SU-DHL-6 (cell line): ENCODE measurements at regions not wholly inside any gene's neighbourhood (a gene's known extent, or its start where the extent isn't known, plus 50 kb on each side); places are given as distances from the start of the nearest gene placed in this dataset.

Experiments used
- EZH2phosphoT487 ChIP-seq: fragments of 200-600 bp; sonication (generic), shearing (Covaris generic); conservative IDR thresholded peaks from 2 replicates; pipeline ENCODE4 v1.6.1; 2018; ENCODE audit warnings: mild to moderate bottlenecking, antibody characterized with exemption, low read length, moderate library complexity, mixed read lengths
- TF ChIP-seq, protein P1 (sequence below): fragments of 200-600 bp; sonication (generic); IDR thresholded peaks from one replicate; pipeline ENCODE4 v1.5.1; 2017; ENCODE audit warnings: antibody characterized with exemption, mild to moderate bottlenecking, low read length, moderate library complexity; ENCODE audit not compliant: insufficient read depth, poor library complexity, severe bottlenecking

DNA sequence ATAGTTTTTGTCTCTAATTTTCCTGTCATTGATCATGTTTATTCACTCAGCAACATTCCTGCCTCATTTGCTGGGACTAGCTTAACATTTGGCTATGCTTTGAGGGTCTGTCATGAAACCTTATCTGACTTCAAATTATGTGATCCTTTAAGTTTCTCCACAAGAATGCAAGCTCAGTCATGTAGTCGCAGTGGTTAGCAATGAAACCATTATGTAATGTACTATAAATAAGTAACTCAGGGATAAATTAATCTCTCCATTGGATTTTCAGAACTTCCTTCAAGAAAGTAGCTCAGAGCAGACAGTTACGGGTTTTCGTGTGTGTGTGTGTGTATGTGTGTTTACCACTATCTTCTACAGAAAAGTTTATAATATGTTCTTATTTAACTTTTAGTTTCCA lies 993.6 kb downstream of the ADGRL3 start:
- TF ChIP-seq, protein P1, sequence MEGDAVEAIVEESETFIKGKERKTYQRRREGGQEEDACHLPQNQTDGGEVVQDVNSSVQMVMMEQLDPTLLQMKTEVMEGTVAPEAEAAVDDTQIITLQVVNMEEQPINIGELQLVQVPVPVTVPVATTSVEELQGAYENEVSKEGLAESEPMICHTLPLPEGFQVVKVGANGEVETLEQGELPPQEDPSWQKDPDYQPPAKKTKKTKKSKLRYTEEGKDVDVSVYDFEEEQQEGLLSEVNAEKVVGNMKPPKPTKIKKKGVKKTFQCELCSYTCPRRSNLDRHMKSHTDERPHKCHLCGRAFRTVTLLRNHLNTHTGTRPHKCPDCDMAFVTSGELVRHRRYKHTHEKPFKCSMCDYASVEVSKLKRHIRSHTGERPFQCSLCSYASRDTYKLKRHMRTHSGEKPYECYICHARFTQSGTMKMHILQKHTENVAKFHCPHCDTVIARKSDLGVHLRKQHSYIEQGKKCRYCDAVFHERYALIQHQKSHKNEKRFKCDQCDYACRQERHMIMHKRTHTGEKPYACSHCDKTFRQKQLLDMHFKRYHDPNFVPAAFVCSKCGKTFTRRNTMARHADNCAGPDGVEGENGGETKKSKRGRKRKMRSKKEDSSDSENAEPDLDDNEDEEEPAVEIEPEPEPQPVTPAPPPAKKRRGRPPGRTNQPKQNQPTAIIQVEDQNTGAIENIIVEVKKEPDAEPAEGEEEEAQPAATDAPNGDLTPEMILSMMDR = no peak
- TF ChIP-seq EZH2phosphoT487 = no peak
